ENCODE measurements at regions not wholly inside any gene's neighbourhood (a gene's known extent, or its start where the extent isn't known, plus 50 kb on each side); places are given as distances from the start of the nearest gene placed in this dataset.

GRCh38 chr1:79604490-79605198 lies 598.1 kb upstream of the ADGRL4 start:
- Mint-ChIP-seq H3K9me3 (ENCODE audit: unreplicated experiment) (peaks cover 10% of the 10 kb centered on the region), H3K27me3 (ENCODE audit: unreplicated experiment) (no peaks in the 10 kb centered on the region), H3K4me3 (ENCODE audit: unreplicated experiment) (no peak overlapping the region), H3K27ac (ENCODE audit: unreplicated experiment) (no peak overlapping the region), H3K36me3 (ENCODE audit: unreplicated experiment) (no peaks in the 10 kb centered on the region), H3K4me1 (ENCODE audit: unreplicated experiment) (no peaks in the 10 kb centered on the region)
- DNase-seq (ENCODE audit: extremely low spot score, unreplicated experiment): no peak
- no peak for TF ChIP-seq CTCF (IDR thresholded peaks at IDR 0.05)

DNA sequence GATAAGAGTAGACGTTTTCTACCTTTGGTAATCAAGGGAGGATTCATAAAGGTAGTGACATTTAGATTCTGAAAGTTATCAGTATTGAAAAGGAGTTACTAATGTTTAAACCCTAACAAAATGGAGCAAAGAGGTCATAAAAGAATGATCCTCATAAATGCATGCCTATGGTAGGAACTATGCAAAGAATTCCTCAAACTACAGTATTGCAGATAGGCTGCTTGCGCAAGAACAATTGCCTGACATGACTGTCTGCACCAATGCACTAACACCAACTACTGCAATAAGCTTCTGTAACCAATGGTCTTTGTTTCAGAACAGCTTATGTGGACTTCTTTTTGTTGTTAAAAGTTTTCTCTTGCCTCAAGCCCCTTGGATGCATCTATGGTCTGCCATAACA lies 597.3 kb upstream of the ADGRL4 start:
- no peaks in the 10 kb centered on the region for H3K4me1 Mint-ChIP-seq (ENCODE audit: unreplicated experiment)
- no peak overlapping the region for H3K4me3 Mint-ChIP-seq (ENCODE audit: unreplicated experiment)
- no peak for DNase-seq (ENCODE audit: extremely low spot score, unreplicated experiment)
- TF ChIP-seq CTCF (IDR thresholded peaks at IDR 0.05): no peak
- H3K27ac Mint-ChIP-seq (ENCODE audit: unreplicated experiment): no peak overlapping the region
- H3K9me3 Mint-ChIP-seq (ENCODE audit: unreplicated experiment): peaks cover 10% of the 10 kb centered on the region
- no peaks in the 10 kb centered on the region for H3K36me3 Mint-ChIP-seq (ENCODE audit: unreplicated experiment)
- H3K27me3 Mint-ChIP-seq (ENCODE audit: unreplicated experiment): no peaks in the 10 kb centered on the region

DNA sequence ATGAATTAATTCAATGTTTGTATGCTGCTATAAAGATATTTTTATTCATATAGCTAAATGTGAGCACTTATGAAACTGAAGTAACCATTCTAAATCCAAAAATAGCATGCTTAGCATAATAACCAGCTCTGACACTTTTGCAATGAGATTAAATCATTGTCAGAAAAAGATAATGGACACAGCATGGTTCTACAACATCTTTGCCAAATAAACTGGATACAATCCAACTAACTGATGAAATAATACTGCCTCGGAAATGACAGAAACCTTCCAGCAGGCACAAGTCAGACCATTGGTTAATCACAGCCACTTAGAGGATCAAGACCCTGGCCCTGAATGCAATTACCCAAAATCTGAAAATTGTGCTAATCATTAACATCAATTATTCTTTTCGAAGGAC lies 592.7 kb upstream of the ADGRL4 start:
- no peak for DNase-seq (ENCODE audit: extremely low spot score, unreplicated experiment)
- H3K36me3 Mint-ChIP-seq (ENCODE audit: unreplicated experiment): no peaks in the 10 kb centered on the region
- H3K4me1 Mint-ChIP-seq (ENCODE audit: unreplicated experiment): no peaks in the 10 kb centered on the region
- H3K9me3 Mint-ChIP-seq (ENCODE audit: unreplicated experiment): peaks cover 10% of the 10 kb centered on the region
- no peaks in the 10 kb centered on the region for H3K27me3 Mint-ChIP-seq (ENCODE audit: unreplicated experiment)
- H3K4me3 Mint-ChIP-seq (ENCODE audit: unreplicated experiment): no peak overlapping the region
- TF ChIP-seq CTCF (IDR thresholded peaks at IDR 0.05): no peak
- no peak overlapping the region for H3K27ac Mint-ChIP-seq (ENCODE audit: unreplicated experiment)

DNA sequence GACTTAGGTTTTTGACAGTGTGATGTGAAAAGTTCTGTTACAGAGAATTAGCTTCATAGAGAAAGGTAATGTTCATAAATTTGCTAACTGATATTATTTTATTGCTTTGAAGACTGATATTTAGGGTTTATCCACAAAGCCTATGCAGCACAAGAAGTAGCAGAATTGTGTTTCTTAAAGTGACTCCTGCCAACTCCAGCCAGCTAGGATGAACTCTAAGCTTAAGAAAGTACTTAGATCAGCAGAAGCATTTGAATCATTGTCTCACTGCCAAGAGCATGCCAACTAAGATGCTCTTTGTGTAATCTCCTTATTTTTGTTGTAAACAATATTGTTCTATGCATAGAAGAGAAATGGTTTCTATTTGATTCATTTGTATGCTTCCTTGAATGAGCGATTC lies 589.4 kb upstream of the ADGRL4 start:
- no peak for DNase-seq (ENCODE audit: extremely low spot score, unreplicated experiment)
- Mint-ChIP-seq H3K27ac (ENCODE audit: unreplicated experiment) (no peak overlapping the region), H3K36me3 (ENCODE audit: unreplicated experiment) (no peaks in the 10 kb centered on the region), H3K27me3 (ENCODE audit: unreplicated experiment) (no peaks in the 10 kb centered on the region), H3K4me1 (ENCODE audit: unreplicated experiment) (no peaks in the 10 kb centered on the region), H3K4me3 (ENCODE audit: unreplicated experiment) (no peak overlapping the region), H3K9me3 (ENCODE audit: unreplicated experiment) (peaks cover 3% of the 10 kb centered on the region)
- TF ChIP-seq CTCF (IDR thresholded peaks at IDR 0.05): no peak

- H3K27me3 Mint-ChIP-seq (ENCODE audit: unreplicated experiment): no peaks in the 10 kb centered on the region
- no peaks in the 10 kb centered on the region for H3K9me3 Mint-ChIP-seq (ENCODE audit: unreplicated experiment)
- no peak for DNase-seq (ENCODE audit: extremely low spot score, unreplicated experiment)
- H3K4me3 Mint-ChIP-seq (ENCODE audit: unreplicated experiment): no peak overlapping the region
- no peaks in the 10 kb centered on the region for H3K4me1 Mint-ChIP-seq (ENCODE audit: unreplicated experiment)
- H3K36me3 Mint-ChIP-seq (ENCODE audit: unreplicated experiment): no peaks in the 10 kb centered on the region
- TF ChIP-seq CTCF (IDR thresholded peaks at IDR 0.05): no peak
- no peak overlapping the region for H3K27ac Mint-ChIP-seq (ENCODE audit: unreplicated experiment)
Measured at GRCh38 chr1:79594121-79594698, 587.7 kb upstream of the ADGRL4 start.
